HEK293 (cell line): ENCODE measurements at regions not wholly inside any gene's neighbourhood (a gene's known extent, or its start where the extent isn't known, plus 50 kb on each side); places are given as distances from the start of the nearest gene placed in this dataset.

ENCODE experiments used
- CTCF ChIA-PET: fragments of 350-600 bp; formaldehyde crosslinking; extraction: SDS; loops from one replicate; lab custom pipeline; 2021; ENCODE audit warnings: antibody characterized with exemption; lab: Yijun Ruan, JAX
- POLR2A ChIA-PET: fragments of 300-600 bp; formaldehyde crosslinking; extraction: SDS; loops from one replicate; lab custom pipeline; 2020; ENCODE audit warnings: antibody characterized with exemption, inconsistent platforms; lab: Yijun Ruan, JAX
- H3K27ac ChIP-seq: fragments of 200-500 bp; sonication (Bioruptor generic); 2 replicates; pipeline ENCODE4 v1.5.1; 2014; ENCODE audit warnings: low read depth, low read length, control low read depth, inconsistent platforms; ENCODE audit errors: extremely low read depth
- H3K36me3 ChIP-seq, 2 experiments: fragments of 200-500 bp in 1 of 2; sonication (Bioruptor generic) in 1 of 2; 1 replicate in 1 of 2; 2 replicates in 1 of 2; pipeline ENCODE4 v1.5.1; 2014 to 2017; ENCODE audit warnings: inconsistent platforms in 2 of 2, low read length in 2 of 2; ENCODE audit not compliant: control insufficient read depth in 2 of 2, insufficient read depth in 1 of 2
- H3K4me1 ChIP-seq: fragments of 200-500 bp; sonication (Bioruptor generic); 2 replicates; pipeline ENCODE4 v1.5.1; 2014; ENCODE audit warnings: mild to moderate bottlenecking, low read length, inconsistent platforms; ENCODE audit not compliant: control insufficient read depth, insufficient read depth
- H3K4me3 ChIP-seq: 2 replicates; pipeline ENCODE4 v1.5.1; 2011; ENCODE audit warnings: low read depth, mild to moderate bottlenecking, control low read depth, low read length, moderate library complexity
- H3K9me3 ChIP-seq: fragments of 200-500 bp; sonication (Bioruptor generic); 2 replicates; pipeline ENCODE4 v1.5.1; 2014; ENCODE audit warnings: low read depth, low read length, inconsistent platforms; ENCODE audit not compliant: control insufficient read depth, insufficient read depth
- BCL11A ChIP-seq: fragments of 450-650 bp; formaldehyde crosslinking; IDR thresholded peaks from 2 replicates; pipeline ENCODE4 v1.5.1; 2016; ENCODE audit warnings: low read depth, missing biosample characterization, missing genetic modification characterization
- ELK4 ChIP-seq: IDR thresholded peaks from 2 replicates; pipeline ENCODE4 v1.6.1; 2011; ENCODE audit warnings: mild to moderate bottlenecking, low read depth, low read length, borderline replicate concordance
- MYNN ChIP-seq: fragments of 450-650 bp; formaldehyde crosslinking; IDR thresholded peaks from 2 replicates; pipeline ENCODE4 v1.5.1; 2016; ENCODE audit warnings: missing biosample characterization, missing genetic modification characterization, borderline replicate concordance
- OSR2 ChIP-seq: fragments of 450-650 bp; formaldehyde crosslinking; IDR thresholded peaks from 2 replicates; pipeline ENCODE4 v1.5.1; 2016; ENCODE audit warnings: missing biosample characterization, missing genetic modification characterization
- SCRT1 ChIP-seq: fragments of 450-650 bp; formaldehyde crosslinking; IDR thresholded peaks from 2 replicates; pipeline ENCODE4 v1.5.1; 2016; ENCODE audit warnings: missing biosample characterization, missing genetic modification characterization, borderline replicate concordance
- TRIM28 ChIP-seq: IDR thresholded peaks from 2 replicates; pipeline ENCODE4 v1.6.1; 2011; ENCODE audit warnings: low read length, control low read depth, borderline replicate concordance
- WT1 ChIP-seq: fragments of 450-650 bp; formaldehyde crosslinking; IDR thresholded peaks from 2 replicates; pipeline ENCODE4 v1.5.1; 2016; ENCODE audit warnings: missing biosample characterization, missing genetic modification characterization
- ZBTB11 ChIP-seq: fragments of 450-650 bp; formaldehyde crosslinking; conservative IDR thresholded peaks from 2 replicates; pipeline ENCODE4 v1.5.1; 2016; ENCODE audit warnings: low read depth, missing biosample characterization, missing genetic modification characterization
- ZBTB20 ChIP-seq: fragments of 450-650 bp; formaldehyde crosslinking; IDR thresholded peaks from 2 replicates; pipeline ENCODE4 v1.5.1; 2016; ENCODE audit warnings: missing biosample characterization, missing genetic modification characterization
- ZBTB48 ChIP-seq: fragments of 450-650 bp; formaldehyde crosslinking; IDR thresholded peaks from 2 replicates; pipeline ENCODE4 v1.5.1; 2016; ENCODE audit warnings: missing biosample characterization, missing genetic modification characterization
- ZEB2 ChIP-seq: fragments of 450-650 bp; formaldehyde crosslinking; IDR thresholded peaks from 2 replicates; pipeline ENCODE4 v1.5.1; 2016; ENCODE audit warnings: missing biosample characterization, missing genetic modification characterization
- ZFP37 ChIP-seq: fragments of 450-650 bp; formaldehyde crosslinking; IDR thresholded peaks from 2 replicates; pipeline ENCODE4 v1.5.1; 2016; ENCODE audit warnings: missing biosample characterization, missing genetic modification characterization
- ZNF112 ChIP-seq: fragments of 450-650 bp; formaldehyde crosslinking; IDR thresholded peaks from 2 replicates; pipeline ENCODE4 v1.5.0; 2017; ENCODE audit warnings: missing biosample characterization, missing genetic modification characterization
- ZNF146 ChIP-seq: fragments of 450-650 bp; formaldehyde crosslinking; IDR thresholded peaks from 2 replicates; pipeline ENCODE4 v1.5.1; 2016; ENCODE audit warnings: missing biosample characterization, missing genetic modification characterization
- ZNF155 ChIP-seq: fragments of 450-650 bp; formaldehyde crosslinking; IDR thresholded peaks from 2 replicates; pipeline ENCODE4 v1.5.1; 2016; ENCODE audit warnings: missing biosample characterization, missing genetic modification characterization
- ZNF169 ChIP-seq: fragments of 450-650 bp; formaldehyde crosslinking; IDR thresholded peaks from 2 replicates; pipeline ENCODE4 v1.5.1; 2016; ENCODE audit warnings: missing biosample characterization, missing genetic modification characterization
- ZNF548 ChIP-seq: fragments of 450-650 bp; formaldehyde crosslinking; IDR thresholded peaks from 2 replicates; pipeline ENCODE4 v1.5.1; 2016; ENCODE audit warnings: missing biosample characterization, missing genetic modification characterization
- ZNF677 ChIP-seq: fragments of 450-650 bp; IDR thresholded peaks from 2 replicates; pipeline ENCODE4 v1.5.0; 2018; ENCODE audit warnings: missing biosample characterization, mild to moderate bottlenecking, missing genetic modification characterization, moderate library complexity
- ZNF768 ChIP-seq: fragments of 450-650 bp; formaldehyde crosslinking; IDR thresholded peaks from 2 replicates; pipeline ENCODE4 v1.5.1; 2018; ENCODE audit warnings: missing biosample characterization, mild to moderate bottlenecking, missing genetic modification characterization
- ZNF830 ChIP-seq: fragments of 450-650 bp; IDR thresholded peaks from 2 replicates; pipeline ENCODE4 v1.5.0; 2018; ENCODE audit warnings: missing biosample characterization, missing genetic modification characterization, low read depth, mild to moderate bottlenecking, moderate library complexity
- ZNF843 ChIP-seq: fragments of 450-650 bp; formaldehyde crosslinking; IDR thresholded peaks from 2 replicates; pipeline ENCODE4 v1.5.1; 2016; ENCODE audit warnings: missing biosample characterization, missing genetic modification characterization
- TF ChIP-seq, protein P1 (sequence below): fragments of 450-650 bp; formaldehyde crosslinking; IDR thresholded peaks from 2 replicates; pipeline ENCODE4 v1.5.1; 2017; ENCODE audit warnings: missing biosample characterization, mild to moderate bottlenecking, missing genetic modification characterization, moderate library complexity
- TF ChIP-seq, protein P2 (sequence below): fragments of 450-650 bp; formaldehyde crosslinking; IDR thresholded peaks from 2 replicates; pipeline ENCODE4 v1.5.1; 2016; ENCODE audit warnings: missing biosample characterization, missing genetic modification characterization
- TF ChIP-seq, protein P3 (sequence below): fragments of 450-650 bp; formaldehyde crosslinking; IDR thresholded peaks from 2 replicates; pipeline ENCODE4 v1.5.1; 2016; ENCODE audit warnings: missing biosample characterization, missing genetic modification characterization, borderline replicate concordance

DNA sequence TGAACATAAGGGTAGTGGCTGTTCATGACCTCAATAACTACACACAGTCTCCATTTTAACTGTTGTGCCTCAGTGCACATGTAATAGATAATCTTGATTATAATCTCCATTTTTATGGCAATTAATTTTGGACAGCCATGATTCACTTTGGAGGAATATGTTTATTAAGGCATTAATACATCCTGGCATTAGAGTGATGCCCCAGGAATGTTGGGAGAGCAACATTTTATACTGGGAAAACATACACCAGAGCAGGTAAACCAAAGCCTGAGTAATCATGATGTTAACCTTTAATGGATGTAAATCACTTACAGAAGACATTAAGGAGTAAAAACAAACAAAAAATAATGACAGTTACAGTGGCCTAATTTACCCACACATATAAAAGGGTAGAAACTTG, 886.3 kb upstream of the RAG2 start:
- ChIA-PET CTCF (no interaction called here), POLR2A (no interaction called here)
- H3K36me3 ChIP-seq, result no peaks in the 10 kb centered on the region
- H3K9me3 ChIP-seq, result no peaks in the 10 kb centered on the region
- H3K4me3 ChIP-seq, result no peak overlapping the region
- TF ChIP-seq ZNF146 (tag by site-specific recombination) (no peak), ZFP37 (tag by site-specific recombination) (no peak), ZBTB48 (tag by site-specific recombination) (no peak), ZNF843 (tag by site-specific recombination) (no peak), TRIM28 (no peak)
- no peak overlapping the region for H3K27ac ChIP-seq
- no peaks in the 10 kb centered on the region for H3K4me1 ChIP-seq

DNA sequence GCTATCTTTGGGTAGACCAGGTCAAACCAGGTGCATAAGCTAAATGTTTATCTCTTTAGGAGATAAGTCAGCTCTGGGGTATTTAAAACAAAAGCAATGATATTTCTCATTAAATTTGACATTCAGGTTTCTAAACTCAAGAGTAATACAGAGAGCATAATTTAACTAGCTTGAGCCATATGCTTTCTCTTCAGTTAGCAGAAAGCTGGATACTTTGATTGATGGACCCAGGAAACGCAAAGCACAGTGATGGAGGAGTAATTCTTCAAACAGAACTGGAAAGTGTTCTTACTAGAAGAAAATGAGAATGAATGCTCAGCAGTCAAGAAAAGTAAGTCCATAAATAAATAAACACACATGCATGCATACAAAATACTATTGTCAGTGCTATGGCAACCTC, 885.7 kb upstream of the RAG2 start:
- POLR2A ChIA-PET, result no interaction called here
- TF ChIP-seq ZNF155, result no peak
- no peak for TF ChIP-seq OSR2 (tag by site-specific recombination)
- TF ChIP-seq, protein P1, sequence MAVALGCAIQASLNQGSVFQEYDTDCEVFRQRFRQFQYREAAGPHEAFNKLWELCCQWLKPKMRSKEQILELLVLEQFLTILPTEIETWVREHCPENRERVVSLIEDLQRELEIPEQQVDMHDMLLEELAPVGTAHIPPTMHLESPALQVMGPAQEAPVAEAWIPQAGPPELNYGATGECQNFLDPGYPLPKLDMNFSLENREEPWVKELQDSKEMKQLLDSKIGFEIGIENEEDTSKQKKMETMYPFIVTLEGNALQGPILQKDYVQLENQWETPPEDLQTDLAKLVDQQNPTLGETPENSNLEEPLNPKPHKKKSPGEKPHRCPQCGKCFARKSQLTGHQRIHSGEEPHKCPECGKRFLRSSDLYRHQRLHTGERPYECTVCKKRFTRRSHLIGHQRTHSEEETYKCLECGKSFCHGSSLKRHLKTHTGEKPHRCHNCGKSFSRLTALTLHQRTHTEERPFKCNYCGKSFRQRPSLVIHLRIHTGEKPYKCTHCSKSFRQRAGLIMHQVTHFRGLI (tag by site-specific recombination), result no peak
- no peak for TF ChIP-seq ZNF548
- TF ChIP-seq, protein P2, sequence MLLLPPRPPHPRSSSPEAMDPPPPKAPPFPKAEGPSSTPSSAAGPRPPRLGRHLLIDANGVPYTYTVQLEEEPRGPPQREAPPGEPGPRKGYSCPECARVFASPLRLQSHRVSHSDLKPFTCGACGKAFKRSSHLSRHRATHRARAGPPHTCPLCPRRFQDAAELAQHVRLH (tag by site-specific recombination), result no peak
- TF ChIP-seq ZNF169 (tag by site-specific recombination), result no peak
- TF ChIP-seq ZBTB11 (tag by site-specific recombination), result no peak
- TF ChIP-seq ZNF677 (tag by site-specific recombination), result no peak
- TF ChIP-seq ZFP37 (tag by site-specific recombination), result no peak
- no peak for TF ChIP-seq BCL11A (tag by site-specific recombination)
- TF ChIP-seq WT1 (tag by site-specific recombination), result no peak
- TF ChIP-seq ZNF830 (tag by site-specific recombination), result no peak
- TF ChIP-seq ZBTB20, result no peak
- TF ChIP-seq, protein P3, sequence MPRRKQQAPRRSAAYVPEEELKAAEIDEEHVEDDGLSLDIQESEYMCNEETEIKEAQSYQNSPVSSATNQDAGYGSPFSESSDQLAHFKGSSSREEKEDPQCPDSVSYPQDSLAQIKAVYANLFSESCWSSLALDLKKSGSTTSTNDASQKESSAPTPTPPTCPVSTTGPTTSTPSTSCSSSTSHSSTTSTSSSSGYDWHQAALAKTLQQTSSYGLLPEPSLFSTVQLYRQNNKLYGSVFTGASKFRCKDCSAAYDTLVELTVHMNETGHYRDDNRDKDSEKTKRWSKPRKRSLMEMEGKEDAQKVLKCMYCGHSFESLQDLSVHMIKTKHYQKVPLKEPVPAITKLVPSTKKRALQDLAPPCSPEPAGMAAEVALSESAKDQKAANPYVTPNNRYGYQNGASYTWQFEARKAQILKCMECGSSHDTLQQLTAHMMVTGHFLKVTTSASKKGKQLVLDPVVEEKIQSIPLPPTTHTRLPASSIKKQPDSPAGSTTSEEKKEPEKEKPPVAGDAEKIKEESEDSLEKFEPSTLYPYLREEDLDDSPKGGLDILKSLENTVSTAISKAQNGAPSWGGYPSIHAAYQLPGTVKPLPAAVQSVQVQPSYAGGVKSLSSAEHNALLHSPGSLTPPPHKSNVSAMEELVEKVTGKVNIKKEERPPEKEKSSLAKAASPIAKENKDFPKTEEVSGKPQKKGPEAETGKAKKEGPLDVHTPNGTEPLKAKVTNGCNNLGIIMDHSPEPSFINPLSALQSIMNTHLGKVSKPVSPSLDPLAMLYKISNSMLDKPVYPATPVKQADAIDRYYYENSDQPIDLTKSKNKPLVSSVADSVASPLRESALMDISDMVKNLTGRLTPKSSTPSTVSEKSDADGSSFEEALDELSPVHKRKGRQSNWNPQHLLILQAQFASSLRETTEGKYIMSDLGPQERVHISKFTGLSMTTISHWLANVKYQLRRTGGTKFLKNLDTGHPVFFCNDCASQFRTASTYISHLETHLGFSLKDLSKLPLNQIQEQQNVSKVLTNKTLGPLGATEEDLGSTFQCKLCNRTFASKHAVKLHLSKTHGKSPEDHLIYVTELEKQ (tag by site-specific recombination), result no peak
- TF ChIP-seq ELK4, result no peak
- TF ChIP-seq MYNN, result no peak
- TF ChIP-seq ZNF112 (tag by site-specific recombination), result no peak
- no peak for TF ChIP-seq SCRT1 (tag by site-specific recombination)
- TF ChIP-seq ZNF768 (tag by site-specific recombination), result no peak
- TF ChIP-seq ZEB2 (tag by site-specific recombination), result no peak
- TF ChIP-seq, all 188 proteins: peak for 0
- Histone ChIP-seq H3K9me3 (no peaks in the 10 kb centered on the region), H3K36me3 (no peaks in the 10 kb centered on the region), H3K4me3 (no peak overlapping the region), H3K4me1 (no peaks in the 10 kb centered on the region), H3K27ac (no peak overlapping the region)
- CTCF ChIA-PET, result interaction anchor here (0.6 kb wide), 1 partner anchor 342 kb away, joined by 3 read pairs; no protein-coding TSS in a partner anchor
